GM12874 (cell line): ENCODE measurements at regions not wholly inside any gene's neighbourhood (a gene's known extent, or its start where the extent isn't known, plus 50 kb on each side); places are given as distances from the start of the nearest gene placed in this dataset.

Experiments
- CTCF ChIP-seq: IDR thresholded peaks from 2 replicates; pipeline ENCODE4 v1.5.1; 2011; ENCODE audit warnings: low read depth, mild to moderate bottlenecking, control low read depth, low read length, moderate library complexity; ENCODE audit not compliant: insufficient read depth

DNA sequence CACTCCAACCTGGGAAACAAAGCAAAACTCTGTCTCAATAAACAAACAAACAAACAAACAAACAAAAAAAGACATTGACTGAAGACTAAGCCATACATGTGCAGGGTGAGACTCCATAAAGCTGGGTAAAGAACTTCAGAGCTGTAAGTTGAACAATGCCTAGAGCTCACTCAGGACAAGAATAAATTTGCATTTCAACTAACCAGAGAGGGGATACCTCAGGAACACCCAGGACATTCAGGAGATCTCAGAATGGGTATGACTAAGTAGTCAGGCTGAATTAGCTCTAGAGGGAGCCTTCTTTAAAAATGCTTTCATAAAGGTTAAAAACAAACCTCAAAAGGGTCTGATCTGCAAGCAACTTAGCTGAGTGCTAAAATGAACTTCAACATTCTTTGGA lies 267.7 kb upstream of the DIO3 start:
- TF ChIP-seq CTCF = no peak

GRCh38 chr14:101294136-101294535 lies 267.2 kb upstream of the DIO3 start:
- TF ChIP-seq CTCF = no peak

DNA sequence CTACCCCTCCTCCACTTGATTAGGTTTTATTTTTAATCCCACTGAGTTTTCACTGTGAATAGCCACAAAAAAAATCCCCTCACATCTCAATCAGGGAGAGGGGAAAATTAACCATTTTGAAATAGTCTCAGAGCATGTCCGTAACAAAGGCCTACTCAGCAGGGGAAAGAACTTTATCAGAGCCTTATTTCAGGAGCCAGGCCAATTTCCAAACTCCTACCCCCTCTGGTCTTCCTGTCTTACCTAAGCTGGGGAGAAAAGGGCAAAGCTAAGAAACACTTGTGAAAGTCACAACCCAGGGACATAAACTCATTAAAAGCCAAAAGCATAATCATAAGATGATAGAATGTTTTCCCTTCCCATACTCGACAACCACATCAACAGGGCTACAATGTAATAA lies 260.3 kb upstream of the DIO3 start:
- no peak for TF ChIP-seq CTCF

- 0 out of 2 replicates have a peak, but pooled peaks have one; percentile 15 for TF ChIP-seq CTCF
These were observed 248.0 kb upstream of the DIO3 start for GRCh38 chr14:101313268-101313667.

GRCh38 chr14:101315802-101316296 lies 245.4 kb upstream of the DIO3 start:
- no peak for TF ChIP-seq CTCF

GRCh38 chr14:101318271-101318670 lies 243.0 kb upstream of the DIO3 start:
- no peak for TF ChIP-seq CTCF

DNA sequence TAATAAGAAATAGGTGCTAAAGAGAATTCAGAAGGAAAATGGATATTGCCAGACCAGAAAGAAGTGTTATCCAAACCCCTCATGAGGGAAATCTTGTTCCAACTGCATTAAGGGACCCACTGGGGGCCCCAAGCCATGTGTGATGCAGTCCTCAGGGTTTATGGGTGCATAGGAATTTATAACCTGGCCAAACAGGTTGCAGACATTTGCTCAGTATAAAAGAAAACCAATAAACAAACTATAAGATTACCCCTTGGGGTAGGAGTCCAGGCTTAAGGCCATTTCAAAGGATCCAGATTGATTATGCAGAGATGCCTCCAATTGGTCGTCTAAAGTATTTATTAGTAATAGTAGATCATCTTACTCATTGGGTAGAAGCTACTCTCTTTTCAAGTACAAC lies 240.9 kb upstream of the DIO3 start:
- no peak for TF ChIP-seq CTCF

DNA sequence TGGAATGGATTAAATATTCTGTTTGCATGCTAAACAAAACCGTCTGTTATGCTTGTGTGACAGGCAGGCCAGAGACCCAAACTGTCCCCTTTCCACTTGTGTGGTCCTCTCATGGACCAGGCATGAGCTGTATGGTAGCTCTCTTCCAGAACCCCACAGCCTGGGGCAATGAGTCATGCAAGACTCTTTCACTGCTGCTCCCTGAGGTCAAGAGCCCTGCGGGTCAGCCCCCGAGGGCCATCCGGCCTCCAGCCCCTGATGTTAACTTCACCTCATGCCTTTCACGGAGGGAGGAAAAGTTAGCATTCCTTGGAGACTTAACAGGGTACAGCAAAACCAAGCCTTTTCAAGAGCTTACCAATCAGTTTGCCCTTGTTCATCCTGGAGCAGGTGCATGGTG lies 239.1 kb upstream of the DIO3 start:
- no peak for TF ChIP-seq CTCF
